ENCODE measurements at regions not wholly inside any gene's neighbourhood (a gene's known extent, or its start where the extent isn't known, plus 50 kb on each side); places are given as distances from the start of the nearest gene placed in this dataset.

GRCh38 chr6:126631363-126631762 lies 291.4 kb downstream of the CENPW start:
- WGBS, 10 experiments: 0 to 93% (median 53%) methylated on average over 1 to 2 of the region's 2 CpGs; no CpG with 5 or more reads in 2 of the 10 experiments
- Histone ChIP-seq H3K4me3 (no peak overlapping the region), H3K4me1 (replicated peaks in 1 of 2) (peaks cover 5 to 25% of the 10 kb centered on the region in 2 donors), H3K27ac (no peak overlapping the region)
- ATAC-seq (replicated peaks in 6 of 8): peak in 6 of 8 experiments; percentile 17 to 55 (median 22)
- in situ Hi-C loops (cut with MboI; ENCODE audit: low pct_unique_long_range_greater_than_20kb in 2 of 9, low sequenced_read_pairs in 9 of 9, unreplicated experiment in 9 of 9): no loop called here

GRCh38 chr6:126632271-126632670 lies 292.4 kb downstream of the CENPW start:
- no peak for ATAC-seq (replicated peaks in 6 of 8)
- Histone ChIP-seq H3K4me1 (replicated peaks in 1 of 2) (peaks cover 5 to 25% of the 10 kb centered on the region in 2 donors), H3K4me3 (no peak overlapping the region), H3K27ac (no peak overlapping the region)
- in situ Hi-C loops (cut with MboI; ENCODE audit: low pct_unique_long_range_greater_than_20kb in 2 of 9, low sequenced_read_pairs in 9 of 9, unreplicated experiment in 9 of 9): no loop called here
- 0 to 86% (median 52%) methylated on average over 1 of the region's 1 CpG; no CpG with 5 or more reads in 2 of the 10 experiments for WGBS, 10 experiments

GRCh38 chr6:126633373-126633772 lies 293.5 kb downstream of the CENPW start:
- peak in 6 of 8 experiments; percentile 29 to 84 (median 67) for ATAC-seq (replicated peaks in 6 of 8)
- no peak overlapping the region for H3K27ac ChIP-seq
- H3K4me1 ChIP-seq (replicated peaks in 1 of 2): peaks cover 5 to 25% of the 10 kb centered on the region in 2 donors
- no peak overlapping the region for H3K4me3 ChIP-seq
- 45 to 88% (median 67%) methylated on average over 1 of the region's 1 CpG; no CpG with 5 or more reads in 1 of the 10 experiments for WGBS, 10 experiments
- in situ Hi-C loops (cut with MboI; ENCODE audit: low pct_unique_long_range_greater_than_20kb in 2 of 9, low sequenced_read_pairs in 9 of 9, unreplicated experiment in 9 of 9): no loop called here

- ATAC-seq (replicated peaks in 6 of 8): no peak
- H3K4me3 ChIP-seq: no peak overlapping the region
- no peak overlapping the region for H3K27ac ChIP-seq
- 43 to 95% (median 90%) methylated on average over 1 to 2 of the region's 2 CpGs; no CpG with 5 or more reads in 2 of the 10 experiments for WGBS, 10 experiments
- no peaks in the 10 kb centered on the region for H3K4me1 ChIP-seq (replicated peaks in 1 of 2)
- in situ Hi-C loops (cut with MboI; ENCODE audit: low pct_unique_long_range_greater_than_20kb in 2 of 9, low sequenced_read_pairs in 9 of 9, unreplicated experiment in 9 of 9): no loop called here
These were observed 300.4 kb downstream of the CENPW start for GRCh38 chr6:126640356-126640755.

GRCh38 chr6:126640921-126641320 lies 301.0 kb downstream of the CENPW start:
- in situ Hi-C loops (cut with MboI; ENCODE audit: low pct_unique_long_range_greater_than_20kb in 2 of 9, low sequenced_read_pairs in 9 of 9, unreplicated experiment in 9 of 9): no loop called here
- Histone ChIP-seq H3K4me1 (replicated peaks in 1 of 2) (no peaks in the 10 kb centered on the region), H3K4me3 (no peak overlapping the region), H3K27ac (no peak overlapping the region)
- no peak for ATAC-seq (replicated peaks in 6 of 8)

- Histone ChIP-seq H3K27ac (no peak overlapping the region), H3K4me1 (replicated peaks in 1 of 2) (no peaks in the 10 kb centered on the region), H3K4me3 (no peak overlapping the region)
- in situ Hi-C loops (cut with MboI; ENCODE audit: low pct_unique_long_range_greater_than_20kb in 2 of 9, low sequenced_read_pairs in 9 of 9, unreplicated experiment in 9 of 9): no loop called here
- no peak for ATAC-seq (replicated peaks in 6 of 8)
- 25 to 100% (median 85%) methylated on average over 1 of the region's 1 CpG for WGBS, 10 experiments
These were observed 301.7 kb downstream of the CENPW start for GRCh38 chr6:126641641-126642040.

GRCh38 chr6:126643352-126643751 lies 303.4 kb downstream of the CENPW start:
- Histone ChIP-seq H3K27ac (no peak overlapping the region), H3K4me3 (no peak overlapping the region), H3K4me1 (replicated peaks in 1 of 2) (no peaks in the 10 kb centered on the region)
- in situ Hi-C loops (cut with MboI; ENCODE audit: low pct_unique_long_range_greater_than_20kb in 2 of 9, low sequenced_read_pairs in 9 of 9, unreplicated experiment in 9 of 9): no loop called here
- WGBS, 10 experiments: 82 to 100% (median 92%) methylated on average over 2 to 13 of the region's 33 CpGs; no CpG with 5 or more reads in 2 of the 10 experiments
- no peak for ATAC-seq (replicated peaks in 6 of 8)

GRCh38 chr6:126650931-126651330 lies 311.0 kb downstream of the CENPW start:
- 13 to 83% (median 38%) methylated on average over 1 to 2 of the region's 2 CpGs; no CpG with 5 or more reads in 1 of the 10 experiments for WGBS, 10 experiments
- H3K27ac ChIP-seq: no peak overlapping the region
- ATAC-seq (replicated peaks in 6 of 8): no peak
- no peak overlapping the region for H3K4me3 ChIP-seq
- no peaks in the 10 kb centered on the region for H3K4me1 ChIP-seq (replicated peaks in 1 of 2)
- in situ Hi-C loops (cut with MboI; ENCODE audit: low pct_unique_long_range_greater_than_20kb in 2 of 9, low sequenced_read_pairs in 9 of 9, unreplicated experiment in 9 of 9): loop anchor here in 2 of 9 experiments (10.0 to 25.0 kb wide), 3 partner anchors 286 to 461 kb away; partner anchors contain the start of gene RSPO3 (in 1 of the 2)

- 16 to 50% (median 33%) methylated on average over 1 to 3 of the region's 3 CpGs; no CpG with 5 or more reads in 1 of the 10 experiments for WGBS, 10 experiments
- no peaks in the 10 kb centered on the region for H3K4me1 ChIP-seq (replicated peaks in 1 of 2)
- no peak overlapping the region for H3K27ac ChIP-seq
- H3K4me3 ChIP-seq: no peak overlapping the region
- in situ Hi-C loops (cut with MboI; ENCODE audit: low pct_unique_long_range_greater_than_20kb in 2 of 9, low sequenced_read_pairs in 9 of 9, unreplicated experiment in 9 of 9): loop anchor here in 2 of 9 experiments (10.0 to 25.0 kb wide), 3 partner anchors 293 to 455 kb away; partner anchors contain the start of gene RSPO3 (in 1 of the 2)
- peak in 3 of 8 experiments; percentile 49 to 61 (median 52) for ATAC-seq (replicated peaks in 6 of 8)
These were observed 317.8 kb downstream of the CENPW start for GRCh38 chr6:126657561-126658175.

- in situ Hi-C loops (cut with MboI; ENCODE audit: low pct_unique_long_range_greater_than_20kb in 2 of 9, low sequenced_read_pairs in 9 of 9, unreplicated experiment in 9 of 9): loop anchor here in 2 of 9 experiments (25.0 kb wide), 2 partner anchors 298 to 452 kb away; partner anchors contain the start of gene RSPO3 (in 1 of the 2)
- no peak for ATAC-seq (replicated peaks in 6 of 8)
- Histone ChIP-seq H3K4me1 (replicated peaks in 1 of 2) (no peaks in the 10 kb centered on the region), H3K4me3 (no peak overlapping the region), H3K27ac (no peak overlapping the region)
- WGBS, 10 experiments: 60 to 100% (median 83%) methylated on average over 1 of the region's 1 CpG; no CpG with 5 or more reads in 3 of the 10 experiments
These were observed 320.5 kb downstream of the CENPW start for GRCh38 chr6:126660376-126660775.

GRCh38 chr6:126661646-126662045 lies 321.7 kb downstream of the CENPW start:
- H3K4me3 ChIP-seq: no peak overlapping the region
- no peaks in the 10 kb centered on the region for H3K4me1 ChIP-seq (replicated peaks in 1 of 2)
- no peak overlapping the region for H3K27ac ChIP-seq
- in situ Hi-C loops (cut with MboI; ENCODE audit: low pct_unique_long_range_greater_than_20kb in 2 of 9, low sequenced_read_pairs in 9 of 9, unreplicated experiment in 9 of 9): loop anchor here in 2 of 9 experiments (25.0 kb wide), 2 partner anchors 299 to 451 kb away; partner anchors contain the start of gene RSPO3 (in 1 of the 2)
- ATAC-seq (replicated peaks in 6 of 8): no peak

- ATAC-seq (replicated peaks in 6 of 8): no peak
- no peaks in the 10 kb centered on the region for H3K4me1 ChIP-seq (replicated peaks in 1 of 2)
- in situ Hi-C loops (cut with MboI; ENCODE audit: low pct_unique_long_range_greater_than_20kb in 2 of 9, low sequenced_read_pairs in 9 of 9, unreplicated experiment in 9 of 9): loop anchor here in 2 of 9 experiments (25.0 kb wide), 2 partner anchors 301 to 449 kb away; partner anchors contain the start of gene RSPO3 (in 1 of the 2)
- no peak overlapping the region for H3K27ac ChIP-seq
- H3K4me3 ChIP-seq: no peak overlapping the region
These were observed 323.1 kb downstream of the CENPW start for GRCh38 chr6:126662966-126663365.

- no peak overlapping the region for H3K4me3 ChIP-seq
- H3K4me1 ChIP-seq (replicated peaks in 1 of 2): no peaks in the 10 kb centered on the region
- ATAC-seq (replicated peaks in 6 of 8): peak in 1 of 8 experiments; percentile 82
- 60 to 100% (median 78%) methylated on average over 1 of the region's 1 CpG; no CpG with 5 or more reads in 5 of the 10 experiments for WGBS, 10 experiments
- H3K27ac ChIP-seq: no peak overlapping the region
- in situ Hi-C loops (cut with MboI; ENCODE audit: low pct_unique_long_range_greater_than_20kb in 2 of 9, low sequenced_read_pairs in 9 of 9, unreplicated experiment in 9 of 9): loop anchor here in 2 of 9 experiments (25.0 kb wide), 2 partner anchors 302 to 448 kb away; partner anchors contain the start of gene RSPO3 (in 1 of the 2)
These were observed 324.4 kb downstream of the CENPW start for GRCh38 chr6:126664271-126664670.
